K562 (cell line): ENCODE measurements at regions not wholly inside any gene's neighbourhood (a gene's known extent, or its start where the extent isn't known, plus 50 kb on each side); places are given as distances from the start of the nearest gene placed in this dataset.

Source experiments
- ATAC-seq: fragments of 200-7000 bp; cut with Tn5 transposase; 3 replicates; pipeline ENCODE4 v1.9.1; 2020; ENCODE audit warnings: moderate library complexity
- BruUV-seq: library from RNA; stranded (reverse); fragments of 400-500 nt; replicated peaks from 2 replicates; lab custom pipeline; 2021; lab: Mats Ljungman, UMichigan
- CTCF ChIA-PET: fragments of 300-600 bp; formaldehyde crosslinking; extraction: SDS; loops from one replicate; lab custom pipeline; 2021; ENCODE audit warnings: low intra/inter-chr PET ratio; lab: Yijun Ruan, JAX
- POLR2A ChIA-PET: fragments of 300-600, 350-650 bp; sonication (Branson Sonifier 250); formaldehyde crosslinking; extraction: SDS; loops from one replicate; lab custom pipeline; 2021; ENCODE audit warnings: antibody characterized with exemption, inconsistent platforms; lab: Yijun Ruan, JAX
- DNase-seq, 4 experiments: peaks; one replicate each; pipeline versions ENCODE4 v3.0.0 to v3.0.0-alpha.2; 2011 to 2018; ENCODE audit warnings: low spot score in 3 of 4, mixed read lengths in 3 of 4; ENCODE audit errors: extremely low read depth in 1 of 4
- FAIRE-seq: peaks from 2 replicates; lab custom pipeline; 2011; peaks lifted over from hg19 to GRCh38; lab: Jason Lieb, UNC
- H2AFZ ChIP-seq: 2 replicates; pipeline ENCODE4 v1.6.0; 2011; ENCODE audit warnings: low read depth, low read length, control low read depth, inconsistent platforms
- H3K27ac ChIP-seq: fragments of 200-600 bp; 3 replicates; pipeline ENCODE4 v1.8.0; 2011; ENCODE audit warnings: low read depth, mild to moderate bottlenecking, control low read depth, inconsistent platforms, low read length, moderate library complexity, mixed read lengths; ENCODE audit errors: extremely low read depth
- H3K27me3 ChIP-seq, 2 experiments: fragments of 300-600 bp in 1 of 2; 2 replicates in 1 of 2; 3 replicates in 1 of 2; pipeline versions ENCODE4 v1.6.0 to v1.8.0; 2011; ENCODE audit warnings: inconsistent platforms in 2 of 2, low read length in 2 of 2, mild to moderate bottlenecking in 1 of 2, mixed read lengths in 1 of 2, moderate library complexity in 1 of 2; ENCODE audit not compliant: control insufficient read depth in 2 of 2, insufficient read depth in 2 of 2
- H3K36me3 ChIP-seq: fragments of 300-600 bp; 3 replicates; pipeline ENCODE4 v1.8.0; 2011; ENCODE audit warnings: mild to moderate bottlenecking, low read length, inconsistent platforms; ENCODE audit not compliant: control insufficient read depth, insufficient read depth
- H3K4me1 ChIP-seq, 2 experiments: fragments of 200-600 bp in 1 of 2; replicated peaks in 1 of 2; 2 replicates in 1 of 2; 3 replicates in 1 of 2; pipeline versions ENCODE4 v1.5.1 to v1.8.0; 2011; ENCODE audit warnings: inconsistent platforms in 2 of 2, low read length in 2 of 2, mild to moderate bottlenecking in 1 of 2, mixed read lengths in 1 of 2, moderate library complexity in 1 of 2; ENCODE audit not compliant: control insufficient read depth in 2 of 2, insufficient read depth in 2 of 2
- H3K4me2 ChIP-seq: 2 replicates; pipeline ENCODE4 v1.6.1; 2011; ENCODE audit warnings: low read length, control low read depth, inconsistent platforms, mixed read lengths; ENCODE audit not compliant: insufficient read depth
- H3K4me3 ChIP-seq: fragments of 200-600 bp; sonication (generic), shearing (Covaris generic); 2 replicates; pipeline ENCODE4 v1.5.1; 2016; ENCODE audit warnings: control low read depth, inconsistent platforms
- H3K79me2 ChIP-seq: fragments of 200-600 bp; 3 replicates; pipeline ENCODE4 v1.8.0; 2011; ENCODE audit warnings: low read length, inconsistent platforms; ENCODE audit not compliant: control insufficient read depth, insufficient read depth
- H3K9ac ChIP-seq, 2 experiments: 2 replicates each; pipeline versions ENCODE4 v1.6.0 to v1.6.1; 2011; ENCODE audit warnings: low read depth in 2 of 2, low read length in 2 of 2, control low read depth in 1 of 2, inconsistent platforms in 1 of 2, mild to moderate bottlenecking in 1 of 2, mixed read lengths in 1 of 2; ENCODE audit not compliant: insufficient read depth in 1 of 2
- H3K9me1 ChIP-seq: one replicate; pipeline ENCODE4 v1.6.0; 2011; ENCODE audit warnings: inconsistent platforms, mild to moderate bottlenecking, low read length, moderate library complexity; ENCODE audit not compliant: control insufficient read depth, insufficient read depth
- H3K9me3 ChIP-seq: replicated peaks from 2 replicates; pipeline ENCODE4 v1.5.1; 2011; ENCODE audit warnings: low read depth, low read length, inconsistent platforms; ENCODE audit not compliant: control insufficient read depth, insufficient read depth
- H4K20me1 ChIP-seq: replicated peaks from 2 replicates; pipeline ENCODE4 v1.6.1; 2011; ENCODE audit warnings: low read length, inconsistent platforms, mixed read lengths; ENCODE audit not compliant: control insufficient read depth, insufficient read depth
- CBX3 ChIP-seq, 2 experiments: IDR thresholded peaks; 1 replicate in 1 of 2; 2 replicates in 1 of 2; pipeline ENCODE4 v1.6.1; 2012; ENCODE audit warnings: inconsistent platforms in 2 of 2, low read length in 2 of 2, borderline replicate concordance in 1 of 2, control low read depth in 1 of 2
- CEBPZ ChIP-seq: fragments of 150-350 bp; IDR thresholded peaks from 2 replicates; pipeline ENCODE4 v1.6.1; 2014; ENCODE audit warnings: low read depth, mild to moderate bottlenecking, low read length, borderline replicate concordance
- DPF2 ChIP-seq: fragments of 450-650 bp; IDR thresholded peaks from 2 replicates; pipeline ENCODE4 v1.6.1; 2016
- ETS1 ChIP-seq: conservative IDR thresholded peaks from 2 replicates; pipeline ENCODE4 v1.6.1; 2011; ENCODE audit warnings: low read depth, mild to moderate bottlenecking, low read length; ENCODE audit not compliant: control insufficient read depth
- FOXK1 ChIP-seq: sonication (generic); formaldehyde crosslinking; IDR thresholded peaks from 2 replicates; pipeline ENCODE4 v1.8.0; 2022; ENCODE audit warnings: missing genetic modification reagents, mild to moderate bottlenecking, borderline replicate concordance
- MAFF ChIP-seq: IDR thresholded peaks from 2 replicates; pipeline ENCODE4 v1.6.1; 2012; ENCODE audit warnings: low read length, improper control_type of control experiment
- MTA2 ChIP-seq: fragments of 450-650 bp; IDR thresholded peaks from 2 replicates; pipeline ENCODE4 v1.6.1; 2016; ENCODE audit warnings: low read depth
- NFE2L1 ChIP-seq: fragments of 450-650 bp; IDR thresholded peaks from 2 replicates; pipeline ENCODE4 v1.6.1; 2016; ENCODE audit warnings: missing genetic modification characterization, low read depth, mild to moderate bottlenecking, missing compliant biosample characterization, moderate library complexity, borderline replicate concordance
- PKNOX1 ChIP-seq: fragments of 450-650 bp; IDR thresholded peaks from 2 replicates; pipeline ENCODE4 v1.6.1; 2016
- PTTG1 ChIP-seq: fragments of 450-650 bp; IDR thresholded peaks from 2 replicates; pipeline ENCODE4 v1.6.1; 2016; ENCODE audit warnings: low read depth, mild to moderate bottlenecking, missing genetic modification characterization, missing compliant biosample characterization
- SP2 ChIP-seq: IDR thresholded peaks from 2 replicates; pipeline ENCODE4 v1.6.1; 2011; ENCODE audit warnings: mild to moderate bottlenecking, low read depth, low read length, moderate library complexity; ENCODE audit not compliant: poor library complexity, severe bottlenecking; ENCODE audit errors: extremely low read depth
- USF2 ChIP-seq: sonication (generic); formaldehyde crosslinking; IDR thresholded peaks from 2 replicates; pipeline ENCODE4 v1.5.0; 2020; ENCODE audit warnings: missing genetic modification reagents
- ZNF165 ChIP-seq: fragments of 250-450 bp; sonication (Bioruptor Pico); IDR thresholded peaks from 2 replicates; pipeline ENCODE4 v1.4.0; 2020; ENCODE audit warnings: borderline replicate concordance
- ZNF3 ChIP-seq: fragments of 250-450 bp; sonication (Bioruptor Pico); IDR thresholded peaks from 2 replicates; pipeline ENCODE4 v1.5.0; 2021; ENCODE audit warnings: mild to moderate bottlenecking, moderate library complexity
- ZNF696 ChIP-seq: fragments of 250-450 bp; sonication (Bioruptor Pico); conservative IDR thresholded peaks from 2 replicates; pipeline ENCODE4 v1.4.0; 2020; ENCODE audit warnings: mild to moderate bottlenecking, moderate library complexity
- ZNF764 ChIP-seq: fragments of 250-450 bp; sonication (Bioruptor Pico); IDR thresholded peaks from 2 replicates; pipeline ENCODE4 v1.4.0; 2020; ENCODE audit warnings: low read depth, mild to moderate bottlenecking, moderate library complexity
- ZNF79 ChIP-seq: fragments of 250-450 bp; sonication (Bioruptor Pico); IDR thresholded peaks from 2 replicates; pipeline ENCODE4 v1.4.0; 2020; ENCODE audit warnings: low read depth, mild to moderate bottlenecking, moderate library complexity
- in situ Hi-C: fragments of 300-500 bp; cut with MboI; formaldehyde crosslinking; loops from 4 replicates; pipeline ENCODE4 v1.15.0; 2018; ENCODE audit warnings: inconsistent platforms, mixed read lengths
- intact Hi-C: fragments of 100-400 bp; cut with micrococcal nuclease; formaldehyde crosslinking; loops from 2 replicates; pipeline ENCODE4 v1.14.2; 2022

DNA sequence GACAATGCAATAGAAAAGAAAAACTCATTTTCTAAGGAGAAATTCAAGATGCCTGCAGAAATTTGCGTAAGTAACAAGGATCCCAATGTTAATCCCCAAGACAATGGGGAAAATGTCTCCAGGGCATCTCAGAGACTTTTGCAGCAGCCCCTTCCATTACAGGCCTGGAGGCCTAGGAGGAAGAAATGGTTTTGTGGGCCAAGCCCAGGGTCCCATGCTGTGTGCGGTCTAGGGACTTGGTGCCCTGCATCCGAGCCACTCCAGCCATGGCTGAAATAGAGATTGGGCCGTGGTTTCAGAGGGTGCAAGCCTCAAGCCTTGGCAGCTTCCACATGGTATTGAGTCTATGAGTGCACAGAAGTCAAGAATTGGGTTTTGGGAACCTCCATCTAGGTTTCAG lies 103.9 kb upstream of the ACVR1 start (continued):
- TF ChIP-seq CEBPZ: 0 out of 2 replicates have a peak, but pooled peaks have one; percentile 46
- TF ChIP-seq FOXK1 (CRISPR knock-in tag): no peak
- TF ChIP-seq ZNF696: no peak
- no peak for TF ChIP-seq ZNF764 (CRISPR knock-in tag)
- no peak for TF ChIP-seq ZNF3
- no peak for TF ChIP-seq ZNF79 (CRISPR knock-in tag)
- no peak for TF ChIP-seq PTTG1
- TF ChIP-seq MAFF: no peak
- TF ChIP-seq, all 486 proteins: peak for 3

- intact Hi-C loops: no loop called here
- TF ChIP-seq SP2 (no peak), MTA2 (no peak), ETS1 (no peak), ZNF165 (CRISPR knock-in tag) (no peak), PKNOX1 (peak; percentile 86), DPF2 (no peak), CBX3 (IDR thresholded peaks at IDR 0.05; ENCODE audit: borderline replicate concordance in 1 of 2, low read length in 2 of 2) (no peak), USF2 (CRISPR knock-in tag) (no peak), NFE2L1 (tag) (no peak)
Measured at GRCh38 chr2:157971702-157972101, 95.6 kb upstream of the ACVR1 start.

More at GRCh38 chr2:157971702-157972101, 95.6 kb upstream of the ACVR1 start:
- DNase-seq: peak in 1 of 4 experiments; percentile 34
- Histone ChIP-seq H3K4me2 (no peak overlapping the region), H3K9me3 (no peaks in the 10 kb centered on the region; the same call in 1 of the 2 replicates), H3K9ac (no peak overlapping the region), H3K9me1 (no peaks in the 10 kb centered on the region), H3K4me3 (no peak overlapping the region), H3K27me3 (no peaks in the 10 kb centered on the region), H4K20me1 (no peaks in the 10 kb centered on the region), H3K79me2 (no peaks in the 10 kb centered on the region), H3K27ac (no peak overlapping the region), H2AFZ (peak overlapping the region; percentile 18), H3K36me3 (no peaks in the 10 kb centered on the region), H3K4me1 (peaks cover 2 to 7% of the 10 kb centered on the region in 2 experiments; a peak in 3 of 5 replicates)
- no TSS peak for BruUV-seq
- ATAC-seq: peak; percentile 60
- POLR2A ChIA-PET: interaction anchor here (1.0 to 1.6 kb wide), 3 partner anchors 38 to 96 kb away, joined by 3 to 4 read pairs (median 3); partner anchors contain the start of gene ACVR1
- CTCF ChIA-PET: no interaction called here
- no peak for FAIRE-seq
- in situ Hi-C loops: no loop called here
